ENCODE measurements at regions not wholly inside any gene's neighbourhood (a gene's known extent, or its start where the extent isn't known, plus 50 kb on each side); places are given as distances from the start of the nearest gene placed in this dataset.
A peak's percentile ranks its signal among the peaks of the same experiment; 100 is the strongest.

- TF ChIP-seq CTCF (IDR thresholded peaks at IDR 0.05; ENCODE audit: extremely low read depth, low read depth, low read length): no peak
- H3K79me2 ChIP-seq (ENCODE audit: insufficient read depth, low read length): no peaks in the 10 kb centered on the region
- H3K4me1 ChIP-seq (ENCODE audit: insufficient read depth, low read length): no peaks in the 10 kb centered on the region
- no peaks in the 10 kb centered on the region for H3K36me3 ChIP-seq (ENCODE audit: insufficient read depth, low read length)
- no peak overlapping the region for H3K4me3 ChIP-seq (ENCODE audit: insufficient read depth, low read length)
- H3K27me3 ChIP-seq (ENCODE audit: insufficient read depth, low read length): no peaks in the 10 kb centered on the region
- no peaks in the 10 kb centered on the region for H3K9me3 ChIP-seq (ENCODE audit: low read depth, low read length)
- H4K20me1 ChIP-seq (ENCODE audit: insufficient read depth, low read length): no peaks in the 10 kb centered on the region
- no peak overlapping the region for H2AFZ ChIP-seq (ENCODE audit: low read length)
- no peak overlapping the region for H3K27ac ChIP-seq (ENCODE audit: low read depth, low read length)
- no peak for DNase-seq (ENCODE audit: insufficient read length, low spot score, missing footprints)
- no peak overlapping the region for H3K4me2 ChIP-seq (ENCODE audit: insufficient read depth, low read length)
Observed at GRCh38 chr14:22194664-22195063, 394.4 kb downstream of the DAD1 start.

GRCh38 chr14:22190411-22191191 lies 398.4 kb downstream of the DAD1 start:
- no peak overlapping the region for H3K4me2 ChIP-seq (ENCODE audit: insufficient read depth, low read length)
- no peaks in the 10 kb centered on the region for H3K79me2 ChIP-seq (ENCODE audit: insufficient read depth, low read length)
- H3K36me3 ChIP-seq (ENCODE audit: insufficient read depth, low read length): no peaks in the 10 kb centered on the region
- no peaks in the 10 kb centered on the region for H3K9me3 ChIP-seq (ENCODE audit: low read depth, low read length)
- no peaks in the 10 kb centered on the region for H3K4me1 ChIP-seq (ENCODE audit: insufficient read depth, low read length)
- TF ChIP-seq CTCF (IDR thresholded peaks at IDR 0.05; ENCODE audit: extremely low read depth, low read depth, low read length): no peak
- H4K20me1 ChIP-seq (ENCODE audit: insufficient read depth, low read length): no peaks in the 10 kb centered on the region
- H3K27me3 ChIP-seq (ENCODE audit: insufficient read depth, low read length): no peaks in the 10 kb centered on the region
- H3K4me3 ChIP-seq (ENCODE audit: insufficient read depth, low read length): no peak overlapping the region
- no peak overlapping the region for H3K27ac ChIP-seq (ENCODE audit: low read depth, low read length)
- no peak overlapping the region for H2AFZ ChIP-seq (ENCODE audit: low read length)
- DNase-seq (ENCODE audit: insufficient read length, low spot score, missing footprints): peak; percentile 14

GRCh38 chr14:22189881-22190280 lies 399.1 kb downstream of the DAD1 start:
- Histone ChIP-seq H3K36me3 (ENCODE audit: insufficient read depth, low read length) (no peaks in the 10 kb centered on the region), H3K4me2 (ENCODE audit: insufficient read depth, low read length) (no peak overlapping the region), H3K27me3 (ENCODE audit: insufficient read depth, low read length) (no peaks in the 10 kb centered on the region), H3K79me2 (ENCODE audit: insufficient read depth, low read length) (no peaks in the 10 kb centered on the region), H2AFZ (ENCODE audit: low read length) (no peak overlapping the region), H3K4me3 (ENCODE audit: insufficient read depth, low read length) (no peak overlapping the region), H3K27ac (ENCODE audit: low read depth, low read length) (no peak overlapping the region), H4K20me1 (ENCODE audit: insufficient read depth, low read length) (no peaks in the 10 kb centered on the region), H3K9me3 (ENCODE audit: low read depth, low read length) (no peaks in the 10 kb centered on the region), H3K4me1 (ENCODE audit: insufficient read depth, low read length) (no peaks in the 10 kb centered on the region)
- TF ChIP-seq CTCF (IDR thresholded peaks at IDR 0.05; ENCODE audit: extremely low read depth, low read depth, low read length): no peak
- no peak for DNase-seq (ENCODE audit: insufficient read length, low spot score, missing footprints)

GRCh38 chr14:22188318-22188717 lies 400.7 kb downstream of the DAD1 start:
- no peak overlapping the region for H3K4me3 ChIP-seq (ENCODE audit: insufficient read depth, low read length)
- no peak overlapping the region for H3K27ac ChIP-seq (ENCODE audit: low read depth, low read length)
- no peak for DNase-seq (ENCODE audit: insufficient read length, low spot score, missing footprints)
- no peaks in the 10 kb centered on the region for H3K27me3 ChIP-seq (ENCODE audit: insufficient read depth, low read length)
- H4K20me1 ChIP-seq (ENCODE audit: insufficient read depth, low read length): no peaks in the 10 kb centered on the region
- H2AFZ ChIP-seq (ENCODE audit: low read length): no peak overlapping the region
- TF ChIP-seq CTCF (IDR thresholded peaks at IDR 0.05; ENCODE audit: extremely low read depth, low read depth, low read length): no peak
- H3K79me2 ChIP-seq (ENCODE audit: insufficient read depth, low read length): no peaks in the 10 kb centered on the region
- H3K4me1 ChIP-seq (ENCODE audit: insufficient read depth, low read length): peaks cover 4% of the 10 kb centered on the region
- no peaks in the 10 kb centered on the region for H3K36me3 ChIP-seq (ENCODE audit: insufficient read depth, low read length)
- H3K9me3 ChIP-seq (ENCODE audit: low read depth, low read length): no peaks in the 10 kb centered on the region
- H3K4me2 ChIP-seq (ENCODE audit: insufficient read depth, low read length): no peak overlapping the region

Data from osteoblast (primary cell).